GM23338 (cell line): ENCODE measurements at regions not wholly inside any gene's neighbourhood (a gene's known extent, or its start where the extent isn't known, plus 50 kb on each side); places are given as distances from the start of the nearest gene placed in this dataset.

Experiments
- ATAC-seq: fragments of 200-7000 bp; cut with Tn5 transposase; 3 replicates; pipeline ENCODE4 v1.9.1; 2020
- DNase-seq: peaks from one replicate; pipeline ENCODE4 v3.0.0-alpha.2; 2015; ENCODE audit warnings: low spot score
- H2AFZ ChIP-seq: fragments of 200-600 bp; sonication (generic); 2 replicates; pipeline ENCODE4 v1.8.0; 2016; ENCODE audit warnings: antibody characterized with exemption, mild to moderate bottlenecking, moderate library complexity
- H3F3A ChIP-seq: fragments of 200-600 bp; sonication (generic); replicated peaks from 2 replicates; pipeline ENCODE4 v1.8.0; 2017; ENCODE audit warnings: antibody characterized with exemption, mixed run types, low read depth
- H3K27ac ChIP-seq: fragments of 200-600 bp; sonication (generic); 2 replicates; pipeline ENCODE4 v1.6.1; 2016; ENCODE audit warnings: low read depth
- H3K27me3 ChIP-seq: fragments of 200-600 bp; sonication (generic); 2 replicates; pipeline ENCODE4 v1.8.0; 2016; ENCODE audit warnings: mild to moderate bottlenecking, mixed run types, moderate library complexity; ENCODE audit not compliant: insufficient read depth
- H3K36me3 ChIP-seq: fragments of 200-600 bp; sonication (generic); 2 replicates; pipeline ENCODE4 v1.8.0; 2016; ENCODE audit warnings: mild to moderate bottlenecking; ENCODE audit not compliant: insufficient read depth
- H3K4me1 ChIP-seq: fragments of 200-600 bp; sonication (generic); 2 replicates; pipeline ENCODE4 v1.8.0; 2016; ENCODE audit warnings: mild to moderate bottlenecking, moderate library complexity; ENCODE audit not compliant: insufficient read depth
- H3K4me2 ChIP-seq: fragments of 200-600 bp; sonication (generic); 2 replicates; pipeline ENCODE4 v1.7.1; 2017; ENCODE audit warnings: mixed run types
- H3K4me3 ChIP-seq: fragments of 200-600 bp; sonication (generic); 2 replicates; pipeline ENCODE4 v1.6.1; 2016; ENCODE audit warnings: mixed run types
- H3K79me2 ChIP-seq: fragments of 200-600 bp; sonication (generic); replicated peaks from 2 replicates; pipeline ENCODE4 v1.8.0; 2017; ENCODE audit warnings: mild to moderate bottlenecking; ENCODE audit not compliant: insufficient read depth
- H3K9me2 ChIP-seq: fragments of 200-600 bp; sonication (generic); 2 replicates; pipeline ENCODE4 v1.8.0; 2017; ENCODE audit not compliant: insufficient read depth
- H4K20me1 ChIP-seq: fragments of 200-600 bp; sonication (generic); replicated peaks from 2 replicates; pipeline ENCODE4 v1.8.0; 2017; ENCODE audit warnings: mild to moderate bottlenecking; ENCODE audit not compliant: insufficient read depth
- H3K27ac Mint-ChIP-seq: 2 replicates; pipeline ENCODE4 v1.8.0; 2020; ENCODE audit warnings: inconsistent platforms, mild to moderate bottlenecking, moderate library complexity, mixed read lengths
- H3K27me3 Mint-ChIP-seq: 3 replicates; pipeline ENCODE4 v1.8.0; 2022; ENCODE audit warnings: low read depth, mild to moderate bottlenecking, moderate library complexity, mixed read lengths, inconsistent platforms; ENCODE audit not compliant: insufficient read depth, poor library complexity
- H3K36me3 Mint-ChIP-seq: 3 replicates; pipeline ENCODE4 v1.8.0; 2021; ENCODE audit warnings: low read depth, mild to moderate bottlenecking, inconsistent platforms, moderate library complexity, mixed read lengths
- H3K4me1 Mint-ChIP-seq: 3 replicates; pipeline ENCODE4 v1.8.0; 2020; ENCODE audit warnings: mild to moderate bottlenecking, inconsistent platforms, mixed read lengths
- H3K4me3 Mint-ChIP-seq: 3 replicates; pipeline ENCODE4 v1.8.0; 2021; ENCODE audit warnings: moderate library complexity, mild to moderate bottlenecking, inconsistent platforms, mixed read lengths
- H3K9me3 Mint-ChIP-seq: 3 replicates; pipeline ENCODE4 v1.8.0; 2020; ENCODE audit warnings: moderate library complexity, mild to moderate bottlenecking, inconsistent platforms, mixed read lengths
- CREB1 ChIP-seq: fragments of 250-450 bp; sonication (Bioruptor Pico); IDR thresholded peaks from 2 replicates; pipeline ENCODE4 v1.5.0; 2020; ENCODE audit warnings: low read depth, mild to moderate bottlenecking, moderate library complexity
- EZH2phosphoT487 ChIP-seq: fragments of 200-600 bp; sonication (generic); IDR thresholded peaks from one replicate; pipeline ENCODE4 v1.8.1; 2018; ENCODE audit warnings: antibody characterized with exemption; ENCODE audit not compliant: unreplicated experiment
- JUNB ChIP-seq: IDR thresholded peaks from one replicate; pipeline ENCODE4 v1.6.1; 2016; ENCODE audit warnings: antibody characterized with exemption; ENCODE audit not compliant: unreplicated experiment
- NANOG ChIP-seq: IDR thresholded peaks from 2 replicates; pipeline ENCODE4 v1.6.1; 2016; ENCODE audit warnings: antibody characterized with exemption, borderline replicate concordance
- POLR2AphosphoS5 ChIP-seq: IDR thresholded peaks from 2 replicates; pipeline ENCODE4 v1.6.1; 2016; ENCODE audit warnings: antibody characterized with exemption, low read depth
- STAT1 ChIP-seq: IDR thresholded peaks from one replicate; pipeline ENCODE4 v1.6.1; 2016; ENCODE audit warnings: antibody characterized with exemption; ENCODE audit not compliant: unreplicated experiment
- ZNF114 ChIP-seq: fragments of 250-450 bp; sonication (Bioruptor Pico); IDR thresholded peaks from 2 replicates; pipeline ENCODE4 v1.5.0; 2020; ENCODE audit warnings: mild to moderate bottlenecking, moderate library complexity
- ZNF331 ChIP-seq: fragments of 250-450 bp; sonication (Bioruptor Pico); IDR thresholded peaks from 2 replicates; pipeline ENCODE4 v1.5.0; 2020; ENCODE audit warnings: low read depth, mild to moderate bottlenecking, moderate library complexity
- ZNF462 ChIP-seq: fragments of 250-450 bp; sonication (Bioruptor Pico); IDR thresholded peaks from 2 replicates; pipeline ENCODE4 v1.5.0; 2020; ENCODE audit warnings: mild to moderate bottlenecking, moderate library complexity
- TF ChIP-seq, protein P1 (sequence below), 2 experiments: fragments of 200-600 bp in 1 of 2; sonication (generic) in 1 of 2; conservative IDR thresholded peaks; 2 replicates each; pipeline versions ENCODE4 v1.5.1 to v1.6.1; 2016 to 2017; ENCODE audit warnings: antibody characterized with exemption in 2 of 2, low read depth in 2 of 2, mild to moderate bottlenecking in 2 of 2, moderate library complexity in 1 of 2

- TF ChIP-seq ZNF462 (CRISPR knock-in tag): no peak
Observed at GRCh38 chr9:111162026-111162425, 123.8 kb upstream of the LPAR1 start (continued).

GRCh38 chr9:111161015-111161415, 122.7 kb upstream of the LPAR1 start:
- H3K4me2 ChIP-seq: no peak overlapping the region
- H3K36me3 ChIP-seq: no peaks in the 10 kb centered on the region
- DNase-seq (no peak), ATAC-seq (no peak)
- H3K9me2 ChIP-seq: no peaks in the 10 kb centered on the region
- H3K4me1 ChIP-seq: peaks cover 10% of the 10 kb centered on the region; the same call in 1 of the 2 replicates
- no peak overlapping the region for H3K27ac ChIP-seq
- Mint-ChIP-seq H3K27me3 (no peaks in the 10 kb centered on the region), H3K9me3 (no peaks in the 10 kb centered on the region), H3K4me1 (peaks cover 12% of the 10 kb centered on the region; the same call in 2 of the 3 replicates), H3K4me3 (no peak overlapping the region), H3K36me3 (no peaks in the 10 kb centered on the region), H3K27ac (no peak overlapping the region; the same call in 1 of the 2 replicates)
- H4K20me1 ChIP-seq: no peaks in the 10 kb centered on the region
- no peaks in the 10 kb centered on the region for H3F3A ChIP-seq
- H3K4me3 ChIP-seq: no peak overlapping the region
- no peaks in the 10 kb centered on the region for H3K79me2 ChIP-seq
- no peaks in the 10 kb centered on the region for H3K27me3 ChIP-seq
- no peak overlapping the region; the same call in 1 of the 2 replicates for H2AFZ ChIP-seq
- TF ChIP-seq, protein P1, sequence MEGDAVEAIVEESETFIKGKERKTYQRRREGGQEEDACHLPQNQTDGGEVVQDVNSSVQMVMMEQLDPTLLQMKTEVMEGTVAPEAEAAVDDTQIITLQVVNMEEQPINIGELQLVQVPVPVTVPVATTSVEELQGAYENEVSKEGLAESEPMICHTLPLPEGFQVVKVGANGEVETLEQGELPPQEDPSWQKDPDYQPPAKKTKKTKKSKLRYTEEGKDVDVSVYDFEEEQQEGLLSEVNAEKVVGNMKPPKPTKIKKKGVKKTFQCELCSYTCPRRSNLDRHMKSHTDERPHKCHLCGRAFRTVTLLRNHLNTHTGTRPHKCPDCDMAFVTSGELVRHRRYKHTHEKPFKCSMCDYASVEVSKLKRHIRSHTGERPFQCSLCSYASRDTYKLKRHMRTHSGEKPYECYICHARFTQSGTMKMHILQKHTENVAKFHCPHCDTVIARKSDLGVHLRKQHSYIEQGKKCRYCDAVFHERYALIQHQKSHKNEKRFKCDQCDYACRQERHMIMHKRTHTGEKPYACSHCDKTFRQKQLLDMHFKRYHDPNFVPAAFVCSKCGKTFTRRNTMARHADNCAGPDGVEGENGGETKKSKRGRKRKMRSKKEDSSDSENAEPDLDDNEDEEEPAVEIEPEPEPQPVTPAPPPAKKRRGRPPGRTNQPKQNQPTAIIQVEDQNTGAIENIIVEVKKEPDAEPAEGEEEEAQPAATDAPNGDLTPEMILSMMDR (conservative IDR thresholded peaks at IDR 0.05; ENCODE audit: low read depth in 2 of 2): no peak
- TF ChIP-seq NANOG (no peak), POLR2AphosphoS5 (no peak), ZNF114 (no peak), EZH2phosphoT487 (no peak), STAT1 (no peak), JUNB (no peak), ZNF331 (CRISPR knock-in tag) (no peak), CREB1 (no peak)
